ENCODE measurements at regions not wholly inside any gene's neighbourhood (a gene's known extent, or its start where the extent isn't known, plus 50 kb on each side); places are given as distances from the start of the nearest gene placed in this dataset.

- no peak for TF ChIP-seq GATA2 (IDR thresholded peaks at IDR 0.05; ENCODE audit: low read depth, low read length)
- no peak for TF ChIP-seq GATA3 (IDR thresholded peaks at IDR 0.05; ENCODE audit: low read depth, low read length)
Observed at GRCh38 chr3:29143151-29143550, 137.7 kb upstream of the RBMS3 start.

Data from SH-SY5Y (cell line).